ENCODE measurements at regions not wholly inside any gene's neighbourhood (a gene's known extent, or its start where the extent isn't known, plus 50 kb on each side); places are given as distances from the start of the nearest gene placed in this dataset.

DNA sequence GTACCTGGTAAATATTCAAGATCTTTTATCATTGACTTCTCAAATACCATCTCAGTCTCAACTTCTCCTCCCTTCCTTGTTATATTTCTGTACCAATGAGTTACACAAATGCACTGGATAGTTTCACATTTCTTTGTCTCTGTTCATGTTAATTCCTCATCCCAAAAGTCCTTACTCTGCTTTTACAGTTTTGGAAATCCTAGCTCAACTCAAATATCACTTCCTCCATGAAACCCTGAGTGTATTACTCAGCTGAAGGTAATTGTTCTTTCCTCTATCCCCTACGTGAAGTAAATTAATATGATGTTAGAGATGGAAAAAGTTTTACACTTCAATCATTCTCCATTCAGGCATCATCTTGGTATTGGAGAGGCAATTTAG lies 241.5 kb downstream of the TLE4 start:
- DNase-seq, result no peak
- H3K27me3 ChIP-seq, result no peaks in the 10 kb centered on the region
- WGBS, 2 donors, result 49 to 70% methylated on average over 1 of the region's 1 CpG
- H3K4me1 ChIP-seq, result no peaks in the 10 kb centered on the region
- no peak overlapping the region for H3K4me3 ChIP-seq
- H3K27ac ChIP-seq, result no peak overlapping the region
- intact Hi-C loops (cut with DNase I), result no loop called here
- no peak for TF ChIP-seq POLR2A (IDR thresholded peaks at IDR 0.05)
- no peak for TF ChIP-seq POLR2AphosphoS5 (IDR thresholded peaks at IDR 0.05)
- no peak for TF ChIP-seq EP300 (IDR thresholded peaks at IDR 0.05)
- TF ChIP-seq, protein P1, sequence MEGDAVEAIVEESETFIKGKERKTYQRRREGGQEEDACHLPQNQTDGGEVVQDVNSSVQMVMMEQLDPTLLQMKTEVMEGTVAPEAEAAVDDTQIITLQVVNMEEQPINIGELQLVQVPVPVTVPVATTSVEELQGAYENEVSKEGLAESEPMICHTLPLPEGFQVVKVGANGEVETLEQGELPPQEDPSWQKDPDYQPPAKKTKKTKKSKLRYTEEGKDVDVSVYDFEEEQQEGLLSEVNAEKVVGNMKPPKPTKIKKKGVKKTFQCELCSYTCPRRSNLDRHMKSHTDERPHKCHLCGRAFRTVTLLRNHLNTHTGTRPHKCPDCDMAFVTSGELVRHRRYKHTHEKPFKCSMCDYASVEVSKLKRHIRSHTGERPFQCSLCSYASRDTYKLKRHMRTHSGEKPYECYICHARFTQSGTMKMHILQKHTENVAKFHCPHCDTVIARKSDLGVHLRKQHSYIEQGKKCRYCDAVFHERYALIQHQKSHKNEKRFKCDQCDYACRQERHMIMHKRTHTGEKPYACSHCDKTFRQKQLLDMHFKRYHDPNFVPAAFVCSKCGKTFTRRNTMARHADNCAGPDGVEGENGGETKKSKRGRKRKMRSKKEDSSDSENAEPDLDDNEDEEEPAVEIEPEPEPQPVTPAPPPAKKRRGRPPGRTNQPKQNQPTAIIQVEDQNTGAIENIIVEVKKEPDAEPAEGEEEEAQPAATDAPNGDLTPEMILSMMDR (IDR thresholded peaks at IDR 0.05), result no peak
- H3K9me3 ChIP-seq, result no peaks in the 10 kb centered on the region
- H3K36me3 ChIP-seq, result no peaks in the 10 kb centered on the region

DNA sequence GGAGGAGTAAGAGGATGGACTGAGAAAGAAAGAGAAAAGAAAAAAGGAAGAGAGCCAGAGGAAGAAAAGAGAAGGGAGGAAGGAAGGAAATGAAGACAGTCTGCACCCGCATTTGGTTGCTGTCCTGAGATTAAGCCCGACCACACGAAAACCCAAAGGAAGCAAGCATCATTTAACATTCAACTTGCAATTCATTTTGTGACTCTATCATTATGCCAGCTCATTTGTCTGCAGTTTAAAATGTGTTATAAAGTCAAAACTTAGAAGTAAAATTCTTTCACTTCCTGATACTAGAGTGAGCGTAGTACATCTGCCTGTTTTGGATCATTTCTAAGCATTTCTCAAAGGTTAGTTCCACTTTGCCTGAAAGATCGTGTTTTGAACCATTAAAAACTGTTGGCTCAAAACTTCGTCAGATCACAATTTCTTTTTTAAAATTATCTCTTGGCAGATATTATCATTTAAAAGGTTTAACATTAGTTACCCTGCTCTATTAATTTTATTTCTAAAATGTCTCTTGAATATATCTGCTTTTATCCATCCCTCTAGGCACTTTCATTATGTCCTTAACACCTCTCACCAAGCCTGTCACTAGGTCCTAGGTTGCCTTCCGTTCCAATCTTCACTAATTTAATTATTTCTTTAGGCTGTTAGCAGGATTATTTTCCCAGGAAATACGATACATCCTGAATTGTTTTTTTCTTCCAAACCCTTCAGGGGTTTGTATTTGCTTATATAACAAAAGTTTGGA lies 240.9 kb downstream of the TLE4 start:
- TF ChIP-seq POLR2AphosphoS5 (IDR thresholded peaks at IDR 0.05) (no peak), POLR2A (IDR thresholded peaks at IDR 0.05) (no peak), EP300 (IDR thresholded peaks at IDR 0.05) (no peak)
- TF ChIP-seq, protein P1 (IDR thresholded peaks at IDR 0.05), result no peak
- intact Hi-C loops (cut with DNase I), result no loop called here

DNA sequence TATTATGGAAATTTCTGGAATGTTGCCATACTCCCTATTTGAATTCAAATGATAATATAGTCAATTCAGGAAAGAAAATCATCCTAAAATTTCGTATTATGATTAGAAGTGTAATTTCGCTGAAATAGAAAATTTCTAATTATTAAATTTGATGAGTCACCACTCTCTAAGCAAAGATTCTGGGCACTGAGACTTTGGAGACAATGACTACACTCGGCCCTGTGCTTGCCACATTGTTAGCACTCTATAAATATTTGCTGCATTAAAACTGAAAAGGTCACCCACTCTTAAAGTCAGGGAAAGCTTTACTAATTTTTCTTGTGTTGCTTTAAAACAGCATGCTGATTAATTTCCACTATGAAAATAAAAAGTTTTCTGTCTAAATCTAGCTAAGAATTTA lies 240.3 kb downstream of the TLE4 start:
- no peaks in the 10 kb centered on the region for H3K9me3 ChIP-seq
- no peaks in the 10 kb centered on the region for H3K27me3 ChIP-seq
- no peak overlapping the region for H3K4me3 ChIP-seq
- no peak for DNase-seq
- H3K4me1 ChIP-seq, result no peaks in the 10 kb centered on the region
- TF ChIP-seq, protein P1 (IDR thresholded peaks at IDR 0.05), result no peak
- TF ChIP-seq EP300 (IDR thresholded peaks at IDR 0.05) (no peak), POLR2A (IDR thresholded peaks at IDR 0.05) (no peak), POLR2AphosphoS5 (IDR thresholded peaks at IDR 0.05) (no peak)
- intact Hi-C loops (cut with DNase I), result no loop called here
- H3K27ac ChIP-seq, result peak overlapping the region in 1 of 4 donors; percentile 18
- no peaks in the 10 kb centered on the region for H3K36me3 ChIP-seq
- 65 to 66% methylated on average over 3 of the region's 3 CpGs for WGBS, 2 donors

More for the DNA sequence above, 240.9 kb downstream of the TLE4 start:
- Histone ChIP-seq H3K27ac (peak overlapping the region in 1 of 4 donors; percentile 18), H3K4me1 (no peaks in the 10 kb centered on the region), H3K27me3 (no peaks in the 10 kb centered on the region), H3K9me3 (no peaks in the 10 kb centered on the region), H3K36me3 (no peaks in the 10 kb centered on the region), H3K4me3 (peak overlapping the region in 1 of 4 donors; percentile 3)
- WGBS, 2 donors, result 43 to 67% methylated on average over 8 of the region's 8 CpGs
- DNase-seq, result no peak

DNA sequence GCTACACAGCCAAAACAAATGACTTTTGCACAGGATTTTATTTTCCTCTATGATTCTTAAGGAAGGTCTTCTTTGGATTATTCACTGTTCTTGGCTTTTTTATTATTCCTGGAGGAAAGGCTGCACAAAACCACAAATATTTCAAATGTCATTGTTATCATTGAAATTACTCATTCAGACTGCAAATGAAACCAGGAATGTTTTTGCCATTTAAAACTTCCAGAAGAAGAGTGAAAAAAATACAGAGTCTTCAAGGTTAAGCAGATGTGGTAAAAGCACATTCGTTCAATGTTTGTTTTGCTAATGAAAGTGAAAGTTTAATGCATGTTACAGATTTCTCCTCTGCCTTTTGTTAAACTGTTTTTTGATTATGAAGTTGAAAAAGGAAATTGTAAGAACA lies 238.2 kb downstream of the TLE4 start:
- Histone ChIP-seq H3K9me3 (no peaks in the 10 kb centered on the region), H3K4me1 (no peaks in the 10 kb centered on the region), H3K27ac (no peak overlapping the region), H3K36me3 (no peaks in the 10 kb centered on the region), H3K27me3 (no peaks in the 10 kb centered on the region), H3K4me3 (no peak overlapping the region)
- TF ChIP-seq EP300 (IDR thresholded peaks at IDR 0.05), result no peak
- TF ChIP-seq POLR2AphosphoS5 (IDR thresholded peaks at IDR 0.05), result no peak
- TF ChIP-seq, protein P1 (IDR thresholded peaks at IDR 0.05), result no peak
- TF ChIP-seq POLR2A (IDR thresholded peaks at IDR 0.05), result no peak
- intact Hi-C loops (cut with DNase I), result no loop called here
- DNase-seq, result no peak
- 0 to 1% methylated on average over 1 of the region's 1 CpG for WGBS, 2 donors

All from sigmoid colon (tissue), 6 donors.